ENCODE measurements at regions not wholly inside any gene's neighbourhood (a gene's known extent, or its start where the extent isn't known, plus 50 kb on each side); places are given as distances from the start of the nearest gene placed in this dataset.
A peak's percentile ranks its signal among the peaks of the same experiment; 100 is the strongest.

DNA sequence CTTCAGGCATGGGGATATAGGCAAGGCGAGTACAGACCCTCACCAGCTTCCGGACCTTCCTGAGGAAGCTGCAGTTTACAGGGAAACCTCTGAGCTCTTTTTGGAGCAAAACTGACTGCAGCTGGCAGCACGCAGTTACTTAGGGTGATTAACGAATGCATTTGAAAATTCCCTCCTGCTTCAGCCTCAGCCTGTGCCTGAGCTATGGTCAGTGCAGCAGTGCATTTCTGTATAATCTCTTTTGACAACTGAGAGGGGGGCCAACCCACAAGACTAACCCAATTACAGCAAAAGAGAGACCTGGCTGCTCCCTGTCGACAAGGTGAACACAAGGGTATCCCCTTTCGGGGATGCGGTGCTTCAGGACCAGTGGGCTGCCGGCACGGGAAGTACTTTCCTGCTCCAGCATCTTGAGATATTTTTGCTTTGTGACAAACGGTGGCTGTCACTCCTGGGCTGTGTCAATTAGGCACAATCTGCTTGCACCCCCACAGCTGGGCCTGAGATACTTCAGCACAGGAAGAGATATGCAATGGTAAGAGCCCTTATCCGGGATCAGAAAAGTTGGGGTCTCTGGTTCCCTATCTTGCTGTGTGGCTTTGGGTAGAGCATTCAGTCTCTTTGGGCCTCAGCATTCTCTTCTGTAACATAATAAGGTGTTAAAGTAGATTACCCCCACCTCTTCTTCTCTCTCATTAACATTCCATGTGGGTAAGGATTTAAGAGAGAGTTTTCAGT lies 141.0 kb downstream of the TMEM17 start:
- DNase-seq: no peak

DNA sequence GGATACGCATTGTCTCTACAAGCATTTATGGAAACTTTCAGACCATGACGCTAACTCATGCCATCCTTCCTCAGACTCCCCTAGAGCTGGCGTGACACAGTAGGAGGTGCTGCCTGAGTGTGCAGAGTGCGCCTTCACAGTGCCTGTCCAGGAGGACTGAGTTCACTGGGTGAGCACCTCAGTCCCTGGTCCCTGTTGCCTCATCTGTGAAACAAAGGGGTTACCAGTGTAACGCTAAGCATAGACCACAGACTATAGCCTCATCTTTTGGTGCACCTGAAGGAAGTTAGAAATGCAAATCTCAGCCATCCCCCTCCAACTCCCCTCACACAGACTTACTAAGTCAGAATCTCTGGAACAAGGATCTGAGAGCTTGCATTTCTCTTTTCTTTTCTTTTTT lies 142.8 kb downstream of the TMEM17 start:
- no peak for DNase-seq

DNA sequence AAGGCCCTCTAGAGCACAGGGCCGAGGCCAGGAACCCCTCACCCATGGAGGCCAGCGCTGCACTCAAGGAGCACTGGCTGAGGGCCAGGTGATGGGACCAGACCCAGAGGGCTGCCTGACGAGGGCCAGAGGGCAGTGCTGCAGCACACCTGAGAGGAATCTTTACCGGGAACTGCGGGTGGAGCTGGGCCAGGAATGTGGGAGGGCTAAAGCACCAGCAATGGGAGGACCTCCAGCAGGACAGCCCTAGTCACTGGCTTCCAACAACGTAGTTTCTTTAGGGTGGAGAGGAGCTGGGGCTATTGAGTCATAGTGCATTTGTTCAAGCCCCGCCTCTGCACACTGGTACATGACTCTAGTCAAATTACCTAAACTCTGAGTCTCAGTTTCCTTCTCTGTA lies 143.4 kb downstream of the TMEM17 start:
- no peak for DNase-seq

DNA sequence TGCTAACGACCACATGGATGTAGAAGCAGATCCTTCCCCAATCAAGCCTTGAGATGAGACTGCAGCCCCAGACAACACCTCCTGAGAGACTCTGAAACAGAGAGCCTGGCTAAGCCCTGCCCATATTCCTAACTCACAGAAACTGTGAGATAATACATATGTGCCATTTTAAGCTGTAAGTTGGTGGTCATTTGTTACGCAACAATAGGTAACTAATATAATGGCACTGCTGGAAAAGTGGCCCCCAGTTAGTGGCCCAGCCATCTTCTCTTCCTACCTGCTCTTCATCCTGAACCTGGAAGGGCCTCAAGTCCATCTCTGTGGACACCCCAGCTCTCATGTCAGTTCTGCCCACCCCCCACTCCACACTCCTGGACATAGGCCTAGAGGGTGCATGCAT lies 144.0 kb downstream of the TMEM17 start:
- DNase-seq: no peak

DNA sequence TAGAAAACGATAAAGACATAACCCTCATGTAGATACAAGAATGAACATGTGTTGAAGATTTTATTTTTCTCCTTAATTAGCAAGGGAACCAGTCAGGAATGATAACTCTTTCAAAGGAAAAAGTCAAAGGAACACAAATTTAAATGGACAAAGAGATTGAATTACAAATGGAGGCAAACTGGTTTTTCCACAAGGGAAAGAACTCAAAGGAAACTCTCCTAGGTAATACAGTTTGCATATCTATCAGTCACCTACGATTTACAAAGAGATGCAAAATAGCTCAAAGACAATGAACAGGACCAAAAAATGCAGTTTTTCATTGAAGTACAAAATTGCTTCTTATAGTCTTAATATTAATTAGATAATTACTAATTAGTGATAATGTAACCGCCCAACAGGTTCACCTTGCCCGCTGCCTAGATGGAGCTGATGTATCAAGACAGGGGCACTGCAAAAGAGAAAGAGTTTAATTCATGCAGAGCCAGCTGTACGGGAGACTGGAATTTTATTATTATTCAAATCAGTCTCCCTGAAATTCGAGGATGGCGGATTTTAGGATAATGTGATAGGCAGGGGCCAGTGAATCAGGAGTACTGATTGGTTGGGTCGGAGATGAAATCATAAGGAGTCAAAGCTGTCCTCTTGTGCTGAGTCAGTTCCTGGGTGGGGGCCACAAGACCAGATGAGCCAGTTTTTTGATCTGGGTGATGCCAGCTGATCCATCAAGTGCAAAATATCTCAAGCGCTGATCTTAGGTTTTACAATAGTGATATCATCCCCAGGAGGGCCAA lies 151.0 kb downstream of the TMEM17 start:
- no peak for DNase-seq

DNA sequence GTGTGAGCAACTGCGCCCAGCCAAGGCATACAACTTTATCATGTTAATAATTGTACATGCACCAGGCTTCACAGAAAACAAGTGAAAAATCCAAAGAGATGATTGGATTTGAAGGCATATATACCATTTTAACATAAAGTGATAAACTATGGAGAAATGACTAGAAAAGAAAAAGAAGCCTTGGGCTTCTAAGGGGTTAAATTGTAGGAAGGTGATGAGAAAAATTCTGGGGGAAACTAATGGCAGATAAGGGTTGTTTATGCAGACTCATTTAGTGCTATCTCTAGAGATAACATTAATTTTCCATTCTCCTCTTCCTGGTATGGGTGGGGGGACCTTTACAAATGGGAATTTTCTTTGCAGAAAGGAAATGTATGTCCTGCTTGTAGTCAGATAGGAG lies 154.0 kb downstream of the TMEM17 start:
- DNase-seq: no peak

DNA sequence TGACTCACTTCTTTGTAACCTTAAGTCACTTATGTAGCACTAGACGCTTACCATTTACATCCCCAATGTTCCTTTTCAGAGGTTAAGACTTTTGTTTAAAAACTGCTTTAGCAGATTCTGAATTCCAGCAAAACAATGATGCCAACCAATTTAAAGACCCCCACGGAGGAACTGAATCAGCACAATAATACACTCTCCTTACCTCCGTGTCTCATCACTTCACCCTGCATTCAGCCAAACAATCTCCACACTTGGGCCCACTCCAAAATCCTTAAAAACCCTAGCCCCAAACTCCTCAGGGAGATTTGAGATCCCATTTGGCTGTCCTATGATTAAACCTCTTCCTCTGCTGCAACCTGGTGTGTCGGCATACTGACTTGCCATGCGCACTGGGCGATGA lies 153.9 kb downstream of the B3GNT2 start:
- no peak for DNase-seq

DNA sequence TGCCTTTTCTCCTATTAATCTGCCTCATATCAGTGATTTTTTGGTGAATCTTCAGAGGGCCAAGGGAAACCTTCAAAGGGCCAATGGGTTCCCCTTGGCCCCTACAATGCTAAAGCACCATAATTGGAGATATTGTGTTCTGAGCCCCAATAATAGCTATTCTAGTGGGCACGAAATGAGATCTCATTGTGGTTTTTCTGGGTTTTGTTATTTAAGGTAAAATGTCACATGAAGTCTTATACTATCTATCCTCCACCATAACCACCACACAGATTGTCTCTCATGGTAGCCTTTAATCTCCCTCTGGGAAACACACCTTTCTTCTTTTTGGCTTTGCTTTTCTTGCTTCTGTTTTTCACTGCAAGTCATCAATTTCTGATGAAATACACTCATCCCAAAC lies 152.8 kb downstream of the B3GNT2 start:
- no peak for DNase-seq

DNA sequence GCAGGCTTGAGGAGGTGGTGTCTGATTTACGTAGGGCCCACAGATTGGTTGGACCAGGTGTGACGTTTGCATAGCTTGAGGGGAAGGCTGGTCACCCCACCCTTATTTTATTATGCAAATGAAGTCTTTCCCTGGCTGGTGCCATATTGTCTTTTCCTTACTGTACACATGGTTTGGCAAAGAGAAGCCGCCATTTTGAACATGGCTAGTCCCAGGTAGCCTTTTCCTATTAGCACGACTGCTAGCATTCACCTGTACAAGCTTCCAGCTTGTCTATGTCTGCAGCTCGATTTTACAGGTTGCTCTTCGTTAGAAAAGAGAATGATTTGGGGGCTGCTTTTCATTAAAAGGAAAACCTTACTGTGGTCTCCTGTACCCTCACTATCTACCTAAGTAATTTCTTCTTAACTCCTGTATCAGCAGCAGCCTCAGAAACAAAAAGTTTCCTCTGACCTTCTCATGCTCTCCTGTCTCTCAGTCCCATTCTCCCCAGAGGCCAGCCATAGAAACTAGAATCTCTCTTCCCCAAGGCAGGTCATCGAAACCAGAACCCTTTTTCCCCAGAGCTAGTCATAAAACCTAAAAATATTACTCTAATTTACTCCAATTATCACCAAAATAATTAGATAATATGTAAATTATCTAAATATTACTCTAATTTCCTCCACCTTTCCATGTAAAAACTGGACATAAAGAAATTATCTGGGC lies 151.8 kb downstream of the B3GNT2 start:
- no peak for DNase-seq

DNA sequence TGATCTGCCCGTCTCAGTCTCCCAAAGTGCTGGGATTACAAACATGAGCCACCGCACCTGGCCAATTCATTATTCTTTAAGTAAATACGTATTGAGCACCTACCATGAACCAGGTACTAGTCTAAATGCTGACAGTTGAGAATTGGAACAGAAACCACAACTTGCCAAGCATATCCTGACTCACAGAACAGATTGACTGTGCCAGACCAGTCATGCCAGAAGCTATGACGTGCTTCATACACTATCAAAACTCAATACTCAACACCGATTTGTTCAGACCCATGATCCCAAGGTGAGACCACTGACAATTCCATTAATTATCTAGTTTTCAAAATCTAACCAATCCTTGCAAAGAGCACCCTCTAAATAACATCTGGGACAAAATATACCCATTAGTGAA lies 148.6 kb downstream of the B3GNT2 start:
- DNase-seq: no peak

DNA sequence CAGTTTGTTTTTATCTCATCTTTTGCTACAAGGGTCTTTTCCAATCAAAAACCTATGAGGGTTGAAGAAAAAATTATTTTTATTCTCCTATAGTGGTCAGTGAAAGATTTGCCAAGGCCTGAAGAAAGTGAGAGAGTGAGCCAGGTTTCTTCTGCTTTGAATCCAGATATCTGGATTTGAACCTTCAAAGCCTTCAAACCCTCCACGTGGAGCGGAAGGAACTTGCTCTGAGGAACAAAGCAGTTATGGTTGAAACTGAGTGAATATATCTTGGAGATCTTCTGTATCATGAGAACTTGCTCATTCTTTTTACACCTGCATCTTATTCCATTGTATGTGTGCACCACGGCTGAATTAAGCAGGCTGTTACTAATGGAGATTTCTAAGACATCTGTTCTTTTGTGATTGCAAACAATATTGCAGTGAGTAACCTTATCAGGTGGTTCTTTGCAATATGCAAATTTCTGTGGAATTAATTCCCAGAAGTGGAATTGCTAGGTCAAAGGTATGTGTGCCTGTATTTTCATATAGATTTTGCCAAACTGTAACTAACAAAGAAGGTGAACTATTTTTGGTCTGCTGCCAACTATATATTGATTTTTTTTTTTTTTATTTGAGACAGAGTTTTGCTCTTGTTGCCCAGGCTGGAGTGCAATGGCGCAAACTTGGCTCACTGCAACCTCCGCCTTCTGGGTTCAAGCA lies 147.9 kb downstream of the B3GNT2 start:
- DNase-seq: no peak

DNA sequence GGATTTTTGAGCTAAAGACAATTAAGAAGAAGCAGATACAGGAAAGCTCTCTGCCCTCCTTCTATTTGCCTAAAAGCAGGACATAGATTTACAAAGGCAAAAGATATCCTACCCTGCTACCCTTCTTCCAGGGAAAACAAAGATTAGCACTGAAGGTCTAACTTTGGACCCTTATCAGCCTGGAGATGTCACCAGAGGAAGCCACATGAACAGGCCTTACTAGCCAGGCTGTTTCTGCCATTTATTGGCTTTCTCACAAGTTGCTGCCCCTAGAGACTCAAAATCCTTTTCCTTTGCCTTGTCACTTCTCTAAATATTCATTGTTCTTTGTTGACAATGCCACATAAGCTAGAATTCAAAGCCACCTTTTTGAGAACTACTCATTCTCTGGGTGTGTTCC lies 147.3 kb downstream of the B3GNT2 start:
- DNase-seq: no peak

DNA sequence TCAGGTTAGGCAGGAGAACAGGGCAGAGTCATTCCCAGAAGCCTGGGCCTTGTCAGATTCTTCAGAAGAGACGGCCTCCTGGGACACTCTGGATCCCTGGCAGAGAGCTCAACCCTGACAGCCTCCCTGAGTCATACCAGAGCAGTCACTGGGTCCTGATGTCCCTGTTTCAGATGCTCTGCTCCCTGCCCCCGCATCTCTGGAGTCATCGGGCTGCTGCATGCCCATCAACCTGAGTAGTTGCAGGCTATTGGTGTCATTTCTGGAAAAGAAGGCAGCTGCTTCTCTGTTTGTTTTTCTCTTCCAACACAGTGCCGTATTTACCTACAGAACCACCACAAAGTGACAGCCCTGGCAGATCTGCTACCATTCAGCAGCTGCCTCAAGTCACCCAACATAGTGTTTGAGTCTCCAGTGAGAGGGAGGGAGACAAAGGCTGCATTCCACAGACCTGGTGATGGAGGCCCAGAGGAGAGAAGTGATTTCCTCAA lies 145.1 kb downstream of the B3GNT2 start:
- peak; percentile 69 for DNase-seq

DNA sequence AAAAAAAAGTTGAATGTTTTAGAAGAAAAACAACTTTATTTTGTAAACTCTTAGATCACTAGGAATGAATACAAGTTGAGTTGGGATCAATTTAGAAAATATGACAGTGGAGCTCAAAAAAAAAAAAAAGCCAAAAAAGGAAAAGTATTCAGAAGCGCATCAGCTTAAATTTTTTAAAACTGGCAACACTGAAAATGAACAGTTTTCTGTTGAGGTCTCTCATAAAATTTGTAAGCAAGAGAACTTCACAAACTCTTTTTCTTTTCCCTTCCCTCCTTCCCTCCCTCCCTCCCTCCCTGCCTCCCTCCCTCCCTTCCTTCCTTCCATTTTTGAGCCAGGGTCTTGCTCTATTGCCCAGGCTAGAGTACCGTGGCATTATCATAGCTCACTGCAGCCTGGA lies 143.9 kb downstream of the B3GNT2 start:
- no peak for DNase-seq

DNA sequence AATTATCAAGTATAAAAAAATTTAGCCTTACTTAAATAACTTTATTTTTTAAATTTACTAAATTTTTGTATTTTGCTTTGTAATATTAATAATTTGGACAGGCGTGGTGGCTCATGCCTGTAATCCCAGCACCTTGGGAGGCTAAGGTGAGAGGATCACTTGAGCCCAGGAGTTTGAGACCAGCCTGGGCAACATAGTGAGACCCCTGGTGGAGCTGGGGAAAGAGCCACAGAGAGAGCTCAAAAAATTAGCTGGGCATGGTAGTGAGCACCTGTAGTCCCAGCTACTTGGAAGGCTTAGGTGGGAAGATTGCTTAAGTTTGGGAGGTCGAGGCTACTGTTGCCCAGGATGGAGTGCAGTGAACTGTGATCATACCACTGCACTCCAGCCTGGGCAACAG lies 143.5 kb downstream of the B3GNT2 start:
- DNase-seq: no peak

DNA sequence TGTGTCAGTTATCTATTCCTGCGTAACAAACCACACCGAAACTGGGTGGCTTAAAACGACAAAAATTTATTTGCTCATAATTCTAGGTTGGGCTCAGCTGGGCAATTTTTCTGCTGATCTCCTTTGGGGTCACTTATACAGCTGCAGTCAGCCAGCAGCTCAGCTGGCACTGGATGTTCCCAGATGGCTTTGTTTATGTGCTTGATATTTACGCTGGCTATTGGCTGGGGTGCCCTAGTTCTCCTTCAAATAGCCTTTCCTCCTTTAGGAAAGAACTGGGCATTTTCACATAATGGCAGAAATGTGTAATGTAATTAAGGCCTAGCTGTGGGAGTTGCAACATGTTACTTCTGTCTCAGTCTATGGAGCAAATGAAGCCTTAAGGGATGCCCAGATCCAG lies 142.2 kb downstream of the B3GNT2 start:
- no peak for DNase-seq

DNA sequence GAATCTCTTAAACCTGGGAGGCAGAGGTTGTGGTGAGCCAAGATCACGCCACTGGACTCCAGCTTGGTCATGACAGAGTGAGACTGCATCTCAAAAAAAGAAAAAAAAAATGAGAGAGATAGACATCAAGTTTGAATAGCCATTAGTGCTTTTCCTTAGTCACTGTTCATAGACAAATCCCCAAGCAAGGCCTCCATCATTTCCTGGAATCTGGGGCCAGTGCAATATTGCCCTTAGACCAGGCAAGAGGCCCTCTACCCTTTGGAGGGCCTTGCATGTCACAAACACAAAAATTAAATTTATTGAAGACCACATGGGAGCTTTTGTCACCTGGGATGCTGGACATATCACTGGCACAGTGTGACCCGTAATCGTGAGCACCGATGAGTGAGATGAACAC lies 141.5 kb downstream of the B3GNT2 start:
- DNase-seq: no peak

DNA sequence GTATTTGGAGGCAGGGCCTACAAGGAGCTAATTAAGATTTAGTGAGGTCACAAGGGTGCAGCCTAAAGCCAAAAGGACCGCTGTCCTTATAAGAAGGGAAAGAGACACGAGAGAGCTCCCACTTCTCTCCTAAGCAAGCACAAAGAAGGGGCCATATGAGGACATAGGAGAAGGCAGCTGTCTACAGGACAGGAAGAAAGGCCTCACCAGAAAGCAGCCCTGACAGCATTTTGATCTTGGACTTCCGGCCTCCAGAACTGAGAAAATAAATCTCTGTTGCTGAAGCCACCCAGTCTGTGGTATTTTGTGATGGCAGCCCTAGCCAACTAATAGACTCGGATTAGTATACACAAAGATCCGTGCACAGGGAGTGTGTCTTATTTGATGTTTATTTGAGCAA lies 139.7 kb downstream of the B3GNT2 start:
- DNase-seq: no peak

DNA sequence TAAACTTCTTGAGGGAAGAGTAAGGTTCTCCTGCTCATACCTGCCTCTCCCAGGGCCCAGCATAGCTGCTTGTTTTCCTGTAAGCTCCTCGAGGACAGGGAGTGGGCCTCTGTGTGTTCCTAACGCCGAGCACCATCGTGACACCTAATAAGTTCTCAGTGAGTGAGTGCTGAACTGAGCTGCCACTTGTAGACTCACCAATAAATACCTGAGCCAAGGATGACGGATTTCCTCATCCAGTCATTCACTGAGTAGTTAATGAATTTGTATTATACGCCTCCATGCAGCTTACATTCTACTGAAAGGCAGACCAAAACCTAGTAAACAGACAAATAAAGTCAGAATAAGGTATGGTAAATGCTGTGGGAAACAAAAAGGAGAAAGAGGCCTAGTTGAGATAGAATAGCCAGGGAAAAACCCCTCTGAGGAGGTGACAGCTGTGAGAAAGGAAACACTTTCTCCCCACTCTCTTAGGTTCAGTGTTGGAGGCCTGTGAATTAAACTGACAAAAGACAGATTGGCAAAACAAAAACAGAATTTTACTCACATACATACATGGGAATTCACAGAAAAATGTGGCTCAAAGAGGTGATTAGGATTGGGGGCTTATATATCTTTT lies 138.6 kb downstream of the B3GNT2 start:
- DNase-seq: no peak

DNA sequence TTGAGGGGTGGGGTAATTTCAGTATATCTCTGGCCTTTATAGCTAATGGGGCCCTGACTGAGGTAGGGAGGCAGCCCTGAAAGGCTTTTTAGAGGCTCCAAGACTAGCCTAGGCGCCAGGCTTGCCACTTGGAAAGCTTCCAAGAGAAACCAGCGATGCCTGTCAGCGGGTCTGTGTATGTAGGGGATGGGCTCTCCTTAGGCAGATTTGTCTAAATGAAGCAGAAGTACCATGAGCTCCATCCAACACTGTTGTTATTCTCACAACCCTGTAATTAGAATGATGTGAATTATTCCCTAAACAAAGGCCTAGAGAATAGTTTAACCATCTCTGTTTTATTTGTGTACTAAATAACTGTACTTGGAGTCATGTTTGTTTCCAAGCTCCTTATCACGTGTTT lies 138.1 kb downstream of the B3GNT2 start:
- no peak for DNase-seq

DNA sequence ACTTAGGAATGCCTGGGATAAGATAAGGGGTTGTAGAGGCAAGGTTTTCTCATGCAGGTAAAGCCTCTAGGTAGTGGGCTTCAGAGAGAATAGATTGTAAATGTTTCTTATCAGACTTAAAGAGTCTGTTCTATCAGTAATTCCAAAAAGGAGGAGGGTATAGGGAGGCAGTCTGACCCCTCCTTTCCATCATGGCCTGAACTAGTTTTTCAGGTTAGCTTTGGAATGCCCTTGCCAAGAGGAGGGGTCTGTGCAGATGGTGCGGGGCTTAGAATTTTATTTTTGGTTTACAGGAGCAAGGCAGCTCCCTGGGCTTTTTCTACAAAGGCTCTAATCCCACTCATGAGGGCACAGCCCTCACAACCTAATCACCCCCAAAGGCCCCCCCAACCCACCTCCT lies 135.0 kb downstream of the B3GNT2 start:
- no peak for DNase-seq

DNA sequence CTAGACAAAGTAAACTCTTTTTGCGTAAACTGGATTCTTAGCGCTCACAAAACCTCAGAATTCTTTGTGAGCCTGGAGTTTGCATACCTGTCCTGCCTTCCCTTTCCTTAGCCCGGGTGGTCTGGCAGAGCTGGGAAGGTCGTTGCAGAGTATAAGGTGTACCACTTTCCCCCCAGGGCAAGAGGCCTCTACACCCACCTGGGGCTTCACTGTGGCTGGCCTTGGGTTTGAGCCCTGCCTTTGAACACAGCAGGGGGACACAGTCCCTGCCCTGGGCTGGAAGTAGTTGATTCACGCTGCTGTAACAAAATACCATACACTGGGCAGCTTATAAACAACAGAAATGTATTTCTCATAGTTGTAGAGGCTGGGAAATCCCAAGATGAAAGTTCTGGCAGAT lies 133.9 kb downstream of the B3GNT2 start:
- DNase-seq: no peak

DNA sequence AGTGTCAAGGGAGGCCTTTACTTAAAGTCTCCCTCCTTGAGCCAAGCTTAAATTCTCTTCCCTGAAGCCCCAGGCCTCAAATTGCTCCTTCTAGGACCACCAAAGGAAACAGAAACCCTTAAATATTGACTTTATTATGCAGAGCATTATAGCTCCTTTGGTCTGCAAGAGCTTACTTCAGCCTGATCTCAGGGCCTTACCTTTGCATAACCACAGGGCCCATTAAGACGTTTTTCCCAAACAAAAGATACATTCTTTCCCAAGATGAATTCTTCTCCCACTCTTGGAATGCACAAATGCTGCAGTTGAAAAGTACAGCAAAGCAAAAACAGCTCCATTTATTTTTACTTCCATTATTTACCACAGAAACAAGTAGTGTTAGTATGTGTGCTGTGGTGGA lies 130.8 kb downstream of the B3GNT2 start:
- DNase-seq: no peak

All from NCI-H774 (cell line).